ENCODE measurements at regions not wholly inside any gene's neighbourhood (a gene's known extent, or its start where the extent isn't known, plus 50 kb on each side); places are given as distances from the start of the nearest gene placed in this dataset.
A peak's percentile ranks its signal among the peaks of the same experiment; 100 is the strongest.

DNA sequence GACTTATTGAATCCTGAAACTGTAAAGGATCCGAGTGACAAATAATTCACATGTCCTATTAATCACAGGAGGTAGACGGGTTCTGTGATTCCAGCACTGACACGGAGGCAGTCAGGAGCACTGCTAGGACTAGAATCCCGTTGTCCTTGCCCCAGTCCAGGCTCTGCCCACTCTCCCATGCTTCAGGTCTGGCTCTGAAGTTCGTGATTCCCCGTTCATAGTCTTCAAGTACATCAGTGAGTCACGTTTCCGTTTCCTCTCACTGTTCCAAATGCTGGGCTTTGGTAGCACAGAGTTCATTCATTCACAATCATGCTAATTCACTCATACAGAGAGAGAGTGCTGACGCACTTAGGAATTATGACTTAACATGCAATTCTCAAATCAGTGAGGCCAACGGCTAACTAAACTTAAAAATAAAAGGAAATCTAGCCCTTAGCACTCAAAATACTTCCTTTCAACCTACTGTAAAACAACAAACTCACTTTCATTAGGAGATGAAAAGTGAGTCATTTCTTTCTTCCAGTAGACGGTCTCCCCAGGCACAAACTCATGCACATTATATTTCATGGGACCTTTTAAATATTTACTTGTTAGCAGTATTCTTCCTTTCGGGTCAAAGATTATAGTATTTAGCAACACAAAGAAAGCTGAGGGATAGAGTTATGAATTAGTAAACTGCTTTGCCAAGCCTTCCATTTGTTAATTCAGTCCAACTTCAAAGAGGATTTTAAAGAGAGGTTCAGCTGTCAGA is 94.0 kb upstream of the NHSL1 start (continued):
- TF ChIP-seq ZSCAN22 (CRISPR knock-in tag; IDR thresholded peaks at IDR 0.05) (no peak), ZNF607 (CRISPR knock-in tag; IDR thresholded peaks at IDR 0.05; ENCODE audit: borderline replicate concordance) (peak; percentile 42; the same call in 1 of the 2 replicates), ZNF382 (CRISPR knock-in tag; IDR thresholded peaks at IDR 0.05; ENCODE audit: borderline replicate concordance) (no peak), ZNF713 (CRISPR knock-in tag; IDR thresholded peaks at IDR 0.05) (0 out of 2 replicates have a peak, but pooled peaks have one; percentile 45), KLF13 (CRISPR knock-in tag; IDR thresholded peaks at IDR 0.05) (no peak), U2AF2 (IDR thresholded peaks at IDR 0.05; ENCODE audit: low read depth, low read length) (no peak), NFKBIZ (CRISPR knock-in tag; IDR thresholded peaks at IDR 0.05) (peak; percentile 54; the same call in 1 of the 2 replicates), ZSCAN20 (CRISPR knock-in tag; IDR thresholded peaks at IDR 0.05; ENCODE audit: borderline replicate concordance) (no peak), ZNF468 (CRISPR knock-in tag; IDR thresholded peaks at IDR 0.05) (no peak), GFI1 (CRISPR knock-in tag; IDR thresholded peaks at IDR 0.05; ENCODE audit: borderline replicate concordance) (peak; percentile 72; the same call in 1 of the 2 replicates), IKZF4 (CRISPR knock-in tag; IDR thresholded peaks at IDR 0.05; ENCODE audit: borderline replicate concordance, low read depth, not compliant biosample characterization) (no peak), SP140L (CRISPR knock-in tag; IDR thresholded peaks at IDR 0.05; ENCODE audit: borderline replicate concordance) (0 out of 2 replicates have a peak, but pooled peaks have one; percentile 70), THAP11 (CRISPR knock-in tag; IDR thresholded peaks at IDR 0.05) (0 out of 2 replicates have a peak, but pooled peaks have one; percentile 43), SKI (IDR thresholded peaks at IDR 0.05; ENCODE audit: partially characterized antibody) (no peak)
- TF ChIP-seq, protein P1, sequence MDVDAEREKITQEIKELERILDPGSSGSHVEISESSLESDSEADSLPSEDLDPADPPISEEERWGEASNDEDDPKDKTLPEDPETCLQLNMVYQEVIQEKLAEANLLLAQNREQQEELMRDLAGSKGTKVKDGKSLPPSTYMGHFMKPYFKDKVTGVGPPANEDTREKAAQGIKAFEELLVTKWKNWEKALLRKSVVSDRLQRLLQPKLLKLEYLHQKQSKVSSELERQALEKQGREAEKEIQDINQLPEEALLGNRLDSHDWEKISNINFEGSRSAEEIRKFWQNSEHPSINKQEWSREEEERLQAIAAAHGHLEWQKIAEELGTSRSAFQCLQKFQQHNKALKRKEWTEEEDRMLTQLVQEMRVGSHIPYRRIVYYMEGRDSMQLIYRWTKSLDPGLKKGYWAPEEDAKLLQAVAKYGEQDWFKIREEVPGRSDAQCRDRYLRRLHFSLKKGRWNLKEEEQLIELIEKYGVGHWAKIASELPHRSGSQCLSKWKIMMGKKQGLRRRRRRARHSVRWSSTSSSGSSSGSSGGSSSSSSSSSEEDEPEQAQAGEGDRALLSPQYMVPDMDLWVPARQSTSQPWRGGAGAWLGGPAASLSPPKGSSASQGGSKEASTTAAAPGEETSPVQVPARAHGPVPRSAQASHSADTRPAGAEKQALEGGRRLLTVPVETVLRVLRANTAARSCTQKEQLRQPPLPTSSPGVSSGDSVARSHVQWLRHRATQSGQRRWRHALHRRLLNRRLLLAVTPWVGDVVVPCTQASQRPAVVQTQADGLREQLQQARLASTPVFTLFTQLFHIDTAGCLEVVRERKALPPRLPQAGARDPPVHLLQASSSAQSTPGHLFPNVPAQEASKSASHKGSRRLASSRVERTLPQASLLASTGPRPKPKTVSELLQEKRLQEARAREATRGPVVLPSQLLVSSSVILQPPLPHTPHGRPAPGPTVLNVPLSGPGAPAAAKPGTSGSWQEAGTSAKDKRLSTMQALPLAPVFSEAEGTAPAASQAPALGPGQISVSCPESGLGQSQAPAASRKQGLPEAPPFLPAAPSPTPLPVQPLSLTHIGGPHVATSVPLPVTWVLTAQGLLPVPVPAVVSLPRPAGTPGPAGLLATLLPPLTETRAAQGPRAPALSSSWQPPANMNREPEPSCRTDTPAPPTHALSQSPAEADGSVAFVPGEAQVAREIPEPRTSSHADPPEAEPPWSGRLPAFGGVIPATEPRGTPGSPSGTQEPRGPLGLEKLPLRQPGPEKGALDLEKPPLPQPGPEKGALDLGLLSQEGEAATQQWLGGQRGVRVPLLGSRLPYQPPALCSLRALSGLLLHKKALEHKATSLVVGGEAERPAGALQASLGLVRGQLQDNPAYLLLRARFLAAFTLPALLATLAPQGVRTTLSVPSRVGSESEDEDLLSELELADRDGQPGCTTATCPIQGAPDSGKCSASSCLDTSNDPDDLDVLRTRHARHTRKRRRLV (CRISPR knock-in tag; IDR thresholded peaks at IDR 0.05): no peak
- TF ChIP-seq, protein P2, sequence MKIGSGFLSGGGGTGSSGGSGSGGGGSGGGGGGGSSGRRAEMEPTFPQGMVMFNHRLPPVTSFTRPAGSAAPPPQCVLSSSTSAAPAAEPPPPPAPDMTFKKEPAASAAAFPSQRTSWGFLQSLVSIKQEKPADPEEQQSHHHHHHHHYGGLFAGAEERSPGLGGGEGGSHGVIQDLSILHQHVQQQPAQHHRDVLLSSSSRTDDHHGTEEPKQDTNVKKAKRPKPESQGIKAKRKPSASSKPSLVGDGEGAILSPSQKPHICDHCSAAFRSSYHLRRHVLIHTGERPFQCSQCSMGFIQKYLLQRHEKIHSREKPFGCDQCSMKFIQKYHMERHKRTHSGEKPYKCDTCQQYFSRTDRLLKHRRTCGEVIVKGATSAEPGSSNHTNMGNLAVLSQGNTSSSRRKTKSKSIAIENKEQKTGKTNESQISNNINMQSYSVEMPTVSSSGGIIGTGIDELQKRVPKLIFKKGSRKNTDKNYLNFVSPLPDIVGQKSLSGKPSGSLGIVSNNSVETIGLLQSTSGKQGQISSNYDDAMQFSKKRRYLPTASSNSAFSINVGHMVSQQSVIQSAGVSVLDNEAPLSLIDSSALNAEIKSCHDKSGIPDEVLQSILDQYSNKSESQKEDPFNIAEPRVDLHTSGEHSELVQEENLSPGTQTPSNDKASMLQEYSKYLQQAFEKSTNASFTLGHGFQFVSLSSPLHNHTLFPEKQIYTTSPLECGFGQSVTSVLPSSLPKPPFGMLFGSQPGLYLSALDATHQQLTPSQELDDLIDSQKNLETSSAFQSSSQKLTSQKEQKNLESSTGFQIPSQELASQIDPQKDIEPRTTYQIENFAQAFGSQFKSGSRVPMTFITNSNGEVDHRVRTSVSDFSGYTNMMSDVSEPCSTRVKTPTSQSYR (CRISPR knock-in tag; IDR thresholded peaks at IDR 0.05; ENCODE audit: borderline replicate concordance): no peak
- TF ChIP-seq, protein P3, sequence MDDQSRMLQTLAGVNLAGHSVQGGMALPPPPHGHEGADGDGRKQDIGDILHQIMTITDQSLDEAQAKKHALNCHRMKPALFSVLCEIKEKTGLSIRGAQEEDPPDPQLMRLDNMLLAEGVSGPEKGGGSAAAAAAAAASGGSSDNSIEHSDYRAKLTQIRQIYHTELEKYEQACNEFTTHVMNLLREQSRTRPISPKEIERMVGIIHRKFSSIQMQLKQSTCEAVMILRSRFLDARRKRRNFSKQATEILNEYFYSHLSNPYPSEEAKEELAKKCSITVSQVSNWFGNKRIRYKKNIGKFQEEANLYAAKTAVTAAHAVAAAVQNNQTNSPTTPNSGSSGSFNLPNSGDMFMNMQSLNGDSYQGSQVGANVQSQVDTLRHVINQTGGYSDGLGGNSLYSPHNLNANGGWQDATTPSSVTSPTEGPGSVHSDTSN (CRISPR knock-in tag; IDR thresholded peaks at IDR 0.05; ENCODE audit: borderline replicate concordance): no peak
- TF ChIP-seq, protein P4, sequence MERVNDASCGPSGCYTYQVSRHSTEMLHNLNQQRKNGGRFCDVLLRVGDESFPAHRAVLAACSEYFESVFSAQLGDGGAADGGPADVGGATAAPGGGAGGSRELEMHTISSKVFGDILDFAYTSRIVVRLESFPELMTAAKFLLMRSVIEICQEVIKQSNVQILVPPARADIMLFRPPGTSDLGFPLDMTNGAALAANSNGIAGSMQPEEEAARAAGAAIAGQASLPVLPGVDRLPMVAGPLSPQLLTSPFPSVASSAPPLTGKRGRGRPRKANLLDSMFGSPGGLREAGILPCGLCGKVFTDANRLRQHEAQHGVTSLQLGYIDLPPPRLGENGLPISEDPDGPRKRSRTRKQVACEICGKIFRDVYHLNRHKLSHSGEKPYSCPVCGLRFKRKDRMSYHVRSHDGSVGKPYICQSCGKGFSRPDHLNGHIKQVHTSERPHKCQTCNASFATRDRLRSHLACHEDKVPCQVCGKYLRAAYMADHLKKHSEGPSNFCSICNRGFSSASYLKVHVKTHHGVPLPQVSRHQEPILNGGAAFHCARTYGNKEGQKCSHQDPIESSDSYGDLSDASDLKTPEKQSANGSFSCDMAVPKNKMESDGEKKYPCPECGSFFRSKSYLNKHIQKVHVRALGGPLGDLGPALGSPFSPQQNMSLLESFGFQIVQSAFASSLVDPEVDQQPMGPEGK (CRISPR knock-in tag; IDR thresholded peaks at IDR 0.05): peak; percentile 42; the same call in 1 of the 2 replicates
